Occipital lobe (tissue), 1 donor: ENCODE measurements at regions not wholly inside any gene's neighbourhood (a gene's known extent, or its start where the extent isn't known, plus 50 kb on each side); places are given as distances from the start of the nearest gene placed in this dataset.
"Not testable (repeated sequence)": the region's sequence is repeated elsewhere in the genome, so short reads cannot be mapped to it uniquely, and the experiment has no call there.

Experiments used
- DNase-seq: peaks from one replicate; lab custom pipeline; 2025; lab: John Stamatoyannopoulos, UW

DNA sequence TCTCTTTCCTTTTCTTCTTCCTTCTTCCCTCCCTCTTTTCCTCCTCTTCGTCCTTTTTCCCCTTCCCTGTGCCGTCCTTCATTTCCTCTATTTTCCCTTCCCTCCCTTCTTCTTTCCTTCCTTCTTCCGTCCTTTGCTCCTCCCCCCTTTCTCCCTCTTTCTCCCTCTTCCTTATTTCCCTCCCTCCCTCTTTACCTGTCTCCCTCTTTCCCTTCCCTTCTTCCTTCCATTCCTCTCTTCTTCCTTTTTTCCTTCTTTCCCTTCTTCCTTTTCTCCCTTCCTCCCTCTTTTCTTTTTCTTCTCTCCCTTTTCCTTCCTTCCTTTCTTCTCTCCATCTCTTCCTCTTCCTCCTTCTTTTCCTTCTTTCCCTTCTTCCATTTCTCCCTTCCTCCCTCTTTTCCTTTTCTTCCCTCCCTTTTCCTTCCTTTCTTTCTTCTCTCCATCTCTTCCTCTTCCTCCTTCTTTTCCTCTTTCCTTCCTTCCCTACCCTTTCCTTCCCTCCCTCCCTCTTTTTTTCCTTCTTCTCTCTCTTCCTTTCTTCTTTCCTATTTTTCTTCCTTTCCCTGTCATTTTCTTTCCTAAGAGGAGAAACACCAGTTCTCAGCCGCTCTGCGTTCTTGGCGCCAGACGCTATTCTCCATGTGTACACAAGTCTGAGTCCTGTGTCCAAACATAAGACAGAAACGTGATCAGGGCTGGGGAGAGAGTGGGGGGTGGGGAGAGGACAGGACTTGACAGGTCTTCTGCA lies 597.1 kb downstream of the MID1IP1 start:
- DNase-seq = no peak

DNA sequence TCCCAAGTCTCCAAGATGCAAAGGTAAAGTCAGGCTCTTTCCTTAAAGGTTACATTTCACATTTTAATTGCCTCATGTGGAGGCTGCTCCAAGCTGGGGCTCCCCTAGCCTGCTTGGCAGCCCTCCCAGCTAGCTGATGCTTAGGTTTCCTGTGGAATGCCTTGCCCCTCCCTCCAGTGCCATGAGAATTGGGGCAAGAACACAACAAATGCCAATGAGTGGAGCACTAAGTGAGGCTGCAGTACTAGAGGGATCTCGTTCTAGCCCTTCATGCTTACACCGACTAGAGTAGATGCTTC lies 597.7 kb downstream of the MID1IP1 start:
- no peak for DNase-seq

DNA sequence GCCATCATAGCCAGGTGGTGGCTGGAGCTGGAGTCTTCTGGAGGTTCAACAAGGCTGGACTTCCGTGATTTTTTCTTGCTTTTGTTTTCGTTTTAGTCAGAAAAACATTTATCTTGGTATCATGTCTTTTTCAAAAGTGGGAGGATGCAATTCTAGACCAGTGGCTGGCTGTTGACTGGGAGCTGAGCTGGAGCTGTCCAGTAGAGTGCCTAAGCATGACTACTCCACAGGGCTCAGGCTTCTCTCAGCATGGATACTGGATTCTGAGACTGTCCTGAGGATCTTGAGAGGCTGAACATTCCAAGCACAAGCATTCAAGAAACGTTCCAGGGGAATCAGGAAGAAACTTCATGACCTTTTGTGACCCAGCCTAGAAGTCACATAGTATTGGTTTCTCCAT lies 598.1 kb downstream of the MID1IP1 start:
- DNase-seq = no peak

DNA sequence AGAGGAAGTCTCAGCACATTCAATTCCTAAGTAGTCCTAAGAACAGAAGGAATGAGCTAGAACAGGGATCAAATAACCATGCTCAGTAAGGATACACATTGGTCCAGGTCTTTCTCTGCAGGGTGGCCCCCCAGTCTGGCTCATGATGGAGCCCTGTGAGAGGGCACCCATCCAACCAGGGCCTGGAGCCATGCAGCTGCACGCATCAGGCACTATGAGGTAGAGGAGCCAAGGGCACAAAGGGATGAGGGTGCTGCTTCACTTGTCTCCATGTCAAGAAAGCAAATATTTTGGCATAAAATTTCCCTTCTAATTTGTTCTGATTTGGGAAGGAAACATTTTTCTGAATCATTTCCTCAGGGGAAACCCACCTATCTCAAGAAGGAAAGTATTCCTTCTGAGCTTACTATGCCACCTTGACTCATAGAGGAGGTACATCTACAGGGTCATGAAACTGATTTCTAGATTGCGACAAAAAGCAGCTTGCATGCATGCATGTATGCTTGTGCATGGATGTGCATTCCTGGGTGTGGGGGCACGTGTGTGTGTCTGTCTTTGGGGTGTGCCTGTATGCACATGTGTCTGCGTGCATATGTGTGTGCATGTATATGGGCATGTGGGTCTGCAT lies 600.3 kb downstream of the MID1IP1 start:
- DNase-seq = no peak

DNA sequence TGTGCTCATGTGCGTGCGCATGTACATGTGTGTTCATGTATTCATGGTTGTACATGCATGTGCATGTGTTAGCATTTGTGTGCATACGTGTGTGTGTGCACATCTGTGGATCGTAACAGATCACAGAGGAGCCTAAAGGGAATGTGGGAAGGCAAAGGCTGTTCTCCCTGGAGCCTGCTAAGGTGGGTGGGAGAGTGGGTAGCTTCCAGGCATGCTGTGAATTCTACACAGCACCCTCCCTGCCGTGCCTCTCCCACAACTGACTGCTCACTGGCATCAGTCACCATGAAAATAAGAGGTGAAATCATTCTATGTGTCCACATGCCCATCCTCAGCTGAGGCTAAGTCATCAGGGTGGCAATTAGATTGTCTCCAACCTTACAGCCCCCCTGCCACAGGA lies 600.9 kb downstream of the MID1IP1 start:
- no peak for DNase-seq

DNA sequence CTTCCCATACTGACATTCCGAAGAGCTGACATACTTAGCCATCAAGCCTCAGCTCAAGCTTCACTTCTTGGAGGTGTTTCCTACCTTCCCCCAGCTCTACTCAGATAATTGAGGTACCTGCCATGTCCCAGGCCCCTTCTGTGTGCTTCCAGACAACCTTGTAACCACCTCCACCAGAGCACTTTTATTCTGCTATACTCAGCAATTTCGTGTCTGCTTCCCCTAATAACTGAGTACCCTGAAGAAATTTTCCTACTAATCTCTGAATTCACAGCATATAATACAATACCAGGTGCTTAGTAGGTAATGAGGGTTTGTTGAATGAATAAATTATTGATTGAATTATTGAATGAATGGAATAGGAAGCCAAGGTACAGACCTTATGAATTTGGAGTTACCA lies 605.5 kb downstream of the MID1IP1 start:
- no peak for DNase-seq

DNA sequence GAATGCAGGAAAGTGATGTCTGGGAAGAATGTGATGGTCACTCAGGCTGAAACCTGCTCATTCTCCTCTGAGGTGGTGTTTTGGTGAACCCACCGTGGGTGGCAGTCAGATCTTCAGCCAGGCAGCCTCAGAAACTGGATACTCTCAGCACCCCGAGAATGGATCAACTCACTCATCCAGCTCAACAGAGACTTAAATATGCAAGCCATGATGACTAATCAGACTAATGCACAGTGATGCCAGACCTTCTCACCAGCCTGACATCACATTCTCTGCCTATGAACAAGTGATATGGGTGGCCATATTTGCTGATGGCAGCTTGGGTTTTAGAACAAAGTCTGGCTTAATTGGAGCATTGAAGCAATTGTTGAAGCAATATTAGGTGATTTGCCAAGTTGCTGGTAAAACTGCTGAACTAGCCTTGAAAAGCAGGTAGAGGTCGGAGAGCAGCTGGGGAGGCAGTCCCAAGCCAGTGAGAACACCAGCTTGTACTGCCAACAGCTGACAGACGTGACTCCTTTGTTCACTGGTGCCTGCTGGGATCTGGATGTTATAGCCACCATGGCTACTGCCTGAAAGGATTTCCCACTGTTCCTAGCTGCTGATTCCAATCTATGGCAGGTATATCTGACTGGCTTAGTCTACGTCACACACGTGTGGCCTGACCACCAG lies 608.1 kb downstream of the MID1IP1 start:
- DNase-seq = no peak

DNA sequence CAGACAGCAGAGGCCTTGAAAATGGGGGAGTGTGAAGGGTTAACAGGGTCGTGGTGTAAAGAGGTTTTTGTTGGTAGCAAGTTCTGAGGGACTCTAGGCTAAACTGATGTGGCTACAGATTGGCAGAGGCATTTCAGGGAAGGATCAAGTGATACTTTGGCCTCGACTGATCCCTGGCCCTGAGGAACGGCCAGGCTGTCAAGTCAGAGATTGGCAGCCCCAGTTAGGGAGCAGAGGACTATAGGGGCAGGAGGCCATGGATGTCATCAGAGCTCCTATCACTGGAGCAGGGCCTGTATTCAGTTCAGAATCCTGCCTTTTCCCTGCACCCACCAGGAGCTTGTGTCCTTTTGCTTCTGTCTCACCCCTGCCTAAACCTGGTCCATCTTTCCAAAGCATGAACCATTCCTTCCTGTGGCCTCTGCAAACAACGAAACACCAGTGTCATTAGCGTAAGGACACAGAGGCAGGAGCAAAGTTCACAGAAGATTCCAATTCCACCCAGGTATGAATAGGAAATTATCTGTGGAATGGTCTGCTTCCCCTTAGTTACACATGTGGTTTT lies 613.1 kb downstream of the MID1IP1 start:
- no peak for DNase-seq

DNA sequence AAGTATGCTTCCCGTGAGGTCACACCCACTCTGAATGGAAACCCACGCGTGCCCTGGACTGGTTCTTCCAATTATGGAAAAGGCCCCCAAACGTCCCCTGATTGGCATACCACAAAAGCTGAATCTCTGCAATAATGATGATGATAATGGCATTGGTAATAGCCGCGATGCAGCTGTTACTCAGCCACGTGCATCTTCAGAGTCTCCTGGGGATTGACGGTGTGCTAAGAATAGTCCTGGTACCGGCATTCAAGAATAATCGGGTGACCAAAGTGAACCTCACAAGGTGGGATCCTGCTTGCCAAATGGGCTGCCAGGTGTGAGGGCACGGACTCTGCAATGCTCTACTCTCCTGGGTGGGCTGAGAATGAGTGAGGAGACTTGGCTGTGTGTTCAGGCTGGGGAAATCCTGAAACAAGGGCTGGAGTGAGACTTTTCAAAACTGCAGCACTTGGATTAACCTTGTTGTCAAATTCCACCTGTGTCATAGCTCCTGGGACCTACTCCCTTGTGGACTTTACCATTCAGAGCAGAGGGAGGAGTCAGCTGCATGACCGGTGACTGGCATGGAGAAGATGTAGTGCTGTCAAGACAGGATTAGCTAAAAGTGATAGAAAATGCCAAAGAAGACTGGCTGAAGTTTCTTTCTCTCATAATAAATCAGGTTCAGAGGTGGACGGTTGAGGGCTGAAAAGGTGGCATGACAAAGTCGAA lies 615.4 kb downstream of the MID1IP1 start:
- DNase-seq = no peak

DNA sequence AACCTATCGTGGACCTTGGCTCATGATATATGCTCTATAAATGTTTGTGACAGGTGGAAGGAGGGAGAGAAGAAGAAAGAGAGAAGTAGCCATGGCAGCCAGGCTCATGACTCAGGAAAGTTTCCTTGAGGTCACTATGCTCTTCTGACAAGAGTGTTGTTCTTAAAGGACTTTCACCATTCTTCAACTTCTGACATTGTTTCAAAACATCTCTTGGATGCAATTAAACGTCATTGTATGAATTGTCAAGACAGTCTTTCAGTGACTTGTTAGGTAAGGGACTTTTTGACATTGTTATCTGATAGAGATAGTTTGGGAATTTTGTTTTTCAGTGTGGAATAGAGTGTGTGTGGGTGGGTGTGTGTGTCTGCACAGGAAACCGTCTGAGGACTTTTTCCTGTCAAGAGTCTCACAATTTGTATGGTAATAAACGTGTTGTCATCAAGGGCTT lies 617.0 kb downstream of the MID1IP1 start:
- DNase-seq = no peak

DNA sequence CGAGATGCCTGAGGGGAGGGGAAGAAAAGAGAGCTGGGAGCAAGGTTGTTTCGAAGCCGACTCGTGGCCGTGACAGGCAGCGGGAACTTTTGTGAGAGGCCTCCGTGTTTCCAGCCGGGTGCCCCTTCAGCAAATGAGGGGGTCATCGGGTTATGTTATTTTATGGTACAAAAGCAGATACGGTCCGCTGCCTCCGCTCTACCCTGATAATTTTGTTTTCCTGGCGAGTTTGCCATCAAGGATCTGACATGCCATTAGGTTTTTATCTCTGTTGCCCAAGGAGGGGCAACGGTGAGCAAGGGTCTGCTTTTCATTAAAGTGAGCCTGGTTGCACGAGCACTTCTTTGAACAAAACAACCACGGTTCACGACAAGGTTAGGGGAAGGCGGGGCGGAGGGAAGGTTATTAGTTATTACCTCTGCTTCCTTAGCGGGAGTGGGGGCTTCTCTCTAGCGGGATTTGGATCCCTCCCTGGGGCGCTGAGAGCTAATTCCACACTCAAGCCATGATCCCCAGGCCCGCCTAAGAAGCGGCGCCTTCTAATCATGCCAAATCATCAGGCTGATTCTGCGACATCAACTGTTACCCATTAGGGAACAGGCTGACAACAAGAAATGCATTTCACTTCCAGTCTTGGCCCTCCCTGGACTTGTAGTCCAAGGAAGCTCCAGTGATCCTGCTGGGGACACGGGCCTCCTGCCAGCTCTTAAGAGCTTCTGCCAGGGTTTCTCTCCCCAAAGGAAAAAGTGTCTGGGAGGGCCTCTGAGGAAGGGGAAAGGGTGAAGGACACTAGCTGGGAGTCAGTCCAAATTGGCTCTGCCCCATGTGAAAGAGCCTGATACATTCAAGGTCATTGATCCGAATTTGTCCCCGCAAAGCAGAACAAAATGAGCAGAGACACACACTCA lies 617.7 kb downstream of the MID1IP1 start:
- DNase-seq = no peak

DNA sequence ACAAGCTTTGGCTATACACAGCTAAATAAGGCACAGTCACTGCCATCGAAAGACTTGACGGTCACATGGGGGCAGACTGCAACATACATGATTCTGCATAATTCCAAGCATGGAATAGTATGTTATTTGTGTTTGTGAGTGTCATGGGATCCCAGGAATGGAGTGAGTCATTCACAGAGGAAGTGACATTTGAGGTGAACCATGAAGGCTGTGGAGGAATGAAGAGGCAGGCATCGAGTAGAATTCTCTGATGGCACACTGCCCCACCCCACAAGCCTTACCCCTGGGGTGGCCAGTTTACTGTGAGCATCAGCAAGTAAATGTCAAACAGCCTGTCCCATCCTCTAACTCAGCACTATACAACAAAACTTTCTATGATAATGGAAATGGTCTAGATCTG lies 619.7 kb downstream of the MID1IP1 start:
- no peak for DNase-seq

DNA sequence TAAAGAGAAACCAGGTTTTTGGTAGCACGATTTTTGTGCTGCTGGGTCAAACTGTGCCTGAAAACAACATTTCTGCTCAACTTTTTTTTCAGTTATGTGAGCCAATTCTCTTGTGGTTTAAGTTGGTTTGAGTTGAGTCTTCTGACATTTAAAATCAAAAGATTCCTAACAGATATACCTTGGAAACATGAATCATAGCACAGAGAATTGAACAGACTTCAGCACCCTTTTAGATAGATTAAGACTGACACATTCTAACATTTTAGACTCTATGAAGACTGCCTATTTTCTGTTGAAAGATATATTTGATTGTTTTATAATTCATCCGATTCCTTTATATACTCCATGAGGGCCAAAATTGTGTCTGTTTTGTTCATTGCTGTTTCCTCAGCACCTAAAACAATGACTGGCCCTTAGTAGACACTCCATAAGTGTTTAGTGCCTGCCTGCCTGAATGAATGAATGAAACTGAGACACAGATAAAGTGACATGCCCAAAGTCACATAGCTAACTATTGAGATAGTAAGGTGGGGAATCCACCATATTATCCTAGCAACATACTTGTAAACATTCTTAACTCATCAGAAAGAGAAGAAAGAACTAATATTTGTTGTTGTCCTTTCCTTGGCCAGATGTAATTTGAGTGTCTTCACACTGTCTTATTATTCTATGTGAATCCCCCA lies 624.0 kb downstream of the MID1IP1 start:
- no peak for DNase-seq

DNA sequence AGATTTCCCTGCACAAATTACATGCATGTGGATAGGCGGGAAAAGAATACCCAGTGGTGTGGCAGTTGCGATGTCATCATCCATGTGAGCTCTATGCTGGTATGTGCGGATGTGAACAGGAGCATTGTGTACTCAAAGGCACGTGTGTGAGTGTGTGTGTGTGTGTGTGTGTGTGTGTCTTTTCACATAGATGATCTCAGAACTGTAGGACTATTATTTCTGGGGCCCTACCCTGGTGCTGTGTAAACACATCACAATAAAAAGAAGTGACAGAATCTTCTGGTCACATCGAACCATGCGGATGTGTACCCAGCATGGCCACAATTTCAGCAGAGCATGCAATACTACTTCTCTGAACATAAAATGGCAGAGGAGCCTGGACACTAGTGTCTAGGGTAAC lies 624.8 kb downstream of the MID1IP1 start:
- DNase-seq = no peak

DNA sequence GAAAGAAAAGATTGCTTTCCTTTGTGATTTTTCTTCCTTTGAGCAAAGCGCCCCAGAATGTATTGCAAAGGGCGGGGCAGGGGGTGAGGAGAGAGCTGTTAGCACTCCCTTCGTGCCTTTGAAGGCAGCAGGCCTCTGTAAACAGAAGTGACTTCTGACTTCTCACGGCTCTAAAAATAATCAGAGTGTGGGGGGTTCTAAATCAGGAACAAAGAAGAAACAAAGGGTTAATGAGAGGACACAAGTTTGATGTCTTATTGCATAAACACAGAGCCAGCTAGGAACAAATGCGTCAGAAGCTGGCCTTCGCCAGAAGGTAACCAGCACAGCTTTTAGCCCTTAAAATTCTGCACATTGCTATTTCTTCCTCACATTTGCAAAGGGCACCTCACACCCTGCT lies 626.2 kb downstream of the MID1IP1 start:
- DNase-seq = no peak

DNA sequence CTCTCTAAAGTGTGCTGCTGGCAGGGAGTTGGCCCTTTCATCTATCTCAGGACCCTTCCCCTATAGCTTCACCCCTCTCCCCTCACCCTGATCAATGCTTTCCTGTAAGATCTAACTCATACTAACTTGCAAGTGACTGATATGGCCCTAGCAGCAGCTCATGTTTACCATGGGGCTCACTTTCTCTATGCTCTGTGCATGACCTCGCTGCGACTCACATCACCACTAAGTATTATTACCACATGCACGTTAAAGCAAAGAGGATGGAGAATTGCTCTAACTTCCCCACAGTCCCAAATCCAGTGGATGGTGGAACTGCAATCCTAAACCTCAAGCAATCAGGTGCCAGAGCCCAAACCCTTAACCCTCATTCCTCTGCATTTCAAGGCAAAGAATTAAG lies 626.6 kb downstream of the MID1IP1 start:
- no peak for DNase-seq

DNA sequence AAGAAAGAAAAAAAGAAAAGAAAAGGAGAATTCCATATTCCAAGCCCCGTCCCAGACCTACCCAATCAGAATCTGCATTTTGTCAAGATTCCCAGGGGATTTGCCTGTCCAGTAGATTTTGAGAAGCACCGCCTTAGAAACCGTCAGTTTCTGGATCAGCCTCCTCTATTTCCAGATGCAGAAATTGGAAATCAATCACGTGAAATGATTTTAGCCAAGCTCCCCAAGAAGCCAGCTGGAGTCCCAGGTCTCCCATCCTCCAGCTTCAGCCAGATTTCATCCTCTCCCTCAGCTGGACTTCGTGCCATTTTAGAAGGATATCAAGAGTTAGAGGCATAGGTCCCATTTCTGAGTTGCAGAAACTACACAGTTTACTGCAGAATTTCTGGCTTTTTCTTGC lies 629.3 kb downstream of the MID1IP1 start:
- no peak for DNase-seq

DNA sequence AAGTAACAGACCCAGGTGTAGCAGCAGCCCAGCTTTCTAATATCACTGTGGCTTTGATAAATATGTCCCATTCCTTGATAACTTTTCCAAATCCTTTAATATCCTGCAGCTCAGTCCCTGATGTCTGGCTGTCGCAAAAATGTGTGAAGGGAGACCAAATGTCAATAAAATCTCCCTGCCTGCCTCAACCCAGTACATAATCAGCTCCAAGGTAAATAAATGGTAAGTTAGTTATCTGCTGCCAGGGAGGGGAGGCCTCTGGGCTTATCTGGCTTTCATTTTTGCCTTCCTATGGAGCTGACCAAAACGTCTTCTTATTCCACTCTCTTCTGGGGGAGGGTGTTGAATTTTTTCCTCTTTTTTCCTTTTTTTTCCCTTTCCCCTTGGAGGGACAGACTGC lies 630.6 kb downstream of the MID1IP1 start:
- DNase-seq = no peak

DNA sequence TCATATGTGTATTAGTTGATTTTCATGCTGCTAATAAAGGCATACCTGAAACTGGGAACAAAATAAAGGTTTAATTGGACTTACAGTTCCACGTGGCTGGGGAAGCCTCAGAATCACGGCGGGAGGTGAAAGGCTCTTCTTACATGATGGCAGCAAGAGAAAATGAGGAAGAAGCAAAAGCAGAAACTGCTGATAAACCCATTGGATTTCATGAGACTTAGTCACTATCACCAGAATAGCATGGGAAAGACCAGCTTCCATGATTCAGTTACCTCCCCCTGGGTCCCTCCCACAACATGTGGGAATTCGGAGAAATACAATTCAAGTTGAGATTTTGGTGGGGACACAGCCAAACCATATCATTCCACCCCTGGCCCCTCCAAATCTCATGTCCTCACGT lies 633.4 kb downstream of the MID1IP1 start:
- not testable (repeated sequence) for DNase-seq

DNA sequence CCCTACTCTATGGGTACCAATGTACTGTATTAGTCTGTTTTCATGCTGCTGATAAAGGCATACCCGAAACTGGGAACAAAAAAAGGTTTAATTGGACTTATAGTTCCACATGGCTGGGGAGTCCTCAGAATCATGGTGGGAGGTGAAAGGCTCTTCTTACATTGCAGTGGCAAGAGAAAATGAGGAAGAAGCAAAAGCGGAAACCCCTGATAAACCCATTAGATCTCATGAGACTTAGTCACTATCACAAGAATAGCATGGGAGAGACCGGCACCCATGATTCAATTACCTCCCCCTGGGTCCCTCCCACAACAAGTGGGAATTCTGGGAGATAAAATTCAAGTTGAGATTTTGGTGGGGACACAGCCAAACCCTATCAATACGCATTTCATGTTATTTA lies 635.3 kb downstream of the MID1IP1 start:
- not testable (repeated sequence) for DNase-seq
